Activated naive CD8-positive, alpha-beta T cell treated with anti-CD3 and anti-CD28 coated beads, Interleukin-2, amount 10 ng/mL, durations not matched to agents 7 days and 5 days (primary cell): ENCODE measurements at regions not wholly inside any gene's neighbourhood (a gene's known extent, or its start where the extent isn't known, plus 50 kb on each side); places are given as distances from the start of the nearest gene placed in this dataset.
A peak's percentile ranks its signal among the peaks of the same experiment; 100 is the strongest.
"Not testable (repeated sequence)": the region's sequence is repeated elsewhere in the genome, so short reads cannot be mapped to it uniquely, and the experiment has no call there.

ENCODE experiments used
- ATAC-seq: fragments of 150-1000 bp; cut with Tn5 transposase; one replicate; pipeline ENCODE4 v1.10.0; 2021; ENCODE audit warnings: low read depth, moderate library complexity
- POLR2A ChIA-PET: fragments of 350-600 bp; sonication (Branson Sonifier 250); formaldehyde crosslinking; loops from one replicate; lab custom pipeline; 2021; ENCODE audit warnings: antibody characterized with exemption; lab: Charles Lee
- DNase-seq: peaks from one replicate; pipeline ENCODE4 v3.0.0; 2021
- H3K27ac Mint-ChIP-seq: one replicate; pipeline ENCODE4 v1.8.0; 2022; ENCODE audit warnings: mild to moderate bottlenecking, mixed read lengths
- H3K27me3 Mint-ChIP-seq: one replicate; pipeline ENCODE4 v1.8.0; 2022; ENCODE audit warnings: mild to moderate bottlenecking, moderate library complexity, mixed read lengths
- H3K36me3 Mint-ChIP-seq: one replicate; pipeline ENCODE4 v1.8.0; 2021; ENCODE audit warnings: mild to moderate bottlenecking, mixed read lengths
- H3K4me1 Mint-ChIP-seq: one replicate; pipeline ENCODE4 v1.8.0; 2021; ENCODE audit warnings: mixed read lengths
- H3K4me3 Mint-ChIP-seq: one replicate; pipeline ENCODE4 v1.8.0; 2022; ENCODE audit warnings: mild to moderate bottlenecking, moderate library complexity, mixed read lengths
- H3K9me3 Mint-ChIP-seq: one replicate; pipeline ENCODE4 v1.8.0; 2021; ENCODE audit warnings: mixed read lengths

DNA sequence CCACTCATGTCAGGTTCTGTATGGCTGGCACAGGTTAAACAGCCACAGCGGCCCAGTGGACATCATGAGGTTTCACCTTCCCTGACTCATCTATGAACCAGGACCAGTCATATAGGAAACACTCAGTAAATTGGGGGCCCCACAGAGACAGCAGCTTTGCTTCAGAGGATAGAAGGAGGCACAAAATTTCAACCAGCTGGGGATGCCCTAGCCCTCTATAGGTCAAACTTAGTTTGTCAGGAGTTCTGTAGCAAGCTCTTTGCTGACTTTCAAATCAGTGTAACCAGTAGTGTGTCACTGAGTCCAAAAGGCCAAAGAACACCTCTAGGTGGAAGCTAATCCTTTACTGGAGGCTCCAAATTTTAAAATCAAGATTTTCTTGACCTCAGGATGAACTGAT, 4157.8 kb upstream of the TPTE start:
- H3K27ac Mint-ChIP-seq, DNase-seq, H3K27me3 Mint-ChIP-seq, H3K9me3 Mint-ChIP-seq, H3K4me1 Mint-ChIP-seq, POLR2A ChIA-PET, H3K4me3 Mint-ChIP-seq, H3K36me3 Mint-ChIP-seq, ATAC-seq: not testable (repeated sequence)

GRCh38 chr21:6368824-6369223, 4152.6 kb upstream of the TPTE start:
- H3K4me1 Mint-ChIP-seq, H3K4me3 Mint-ChIP-seq, H3K9me3 Mint-ChIP-seq, H3K27me3 Mint-ChIP-seq, H3K36me3 Mint-ChIP-seq, ATAC-seq, DNase-seq, POLR2A ChIA-PET, H3K27ac Mint-ChIP-seq: not testable (repeated sequence)

GRCh38 chr21:6373253-6373652, 4148.1 kb upstream of the TPTE start:
- POLR2A ChIA-PET, ATAC-seq, H3K36me3 Mint-ChIP-seq, H3K4me3 Mint-ChIP-seq, DNase-seq, H3K27ac Mint-ChIP-seq, H3K27me3 Mint-ChIP-seq, H3K4me1 Mint-ChIP-seq, H3K9me3 Mint-ChIP-seq: not testable (repeated sequence)

- ATAC-seq, POLR2A ChIA-PET, H3K9me3 Mint-ChIP-seq, H3K27ac Mint-ChIP-seq, H3K4me3 Mint-ChIP-seq, H3K36me3 Mint-ChIP-seq, H3K4me1 Mint-ChIP-seq, H3K27me3 Mint-ChIP-seq: not testable (repeated sequence)
- DNase-seq = peak; percentile 59
These were observed 4147.2 kb upstream of the TPTE start for GRCh38 chr21:6374232-6374631.

- H3K4me1 Mint-ChIP-seq, ATAC-seq, H3K27ac Mint-ChIP-seq, POLR2A ChIA-PET, DNase-seq, H3K36me3 Mint-ChIP-seq, H3K4me3 Mint-ChIP-seq, H3K9me3 Mint-ChIP-seq, H3K27me3 Mint-ChIP-seq: not testable (repeated sequence)
These were observed 4146.5 kb upstream of the TPTE start for GRCh38 chr21:6374926-6375325.

- H3K4me1 Mint-ChIP-seq, H3K27ac Mint-ChIP-seq, H3K36me3 Mint-ChIP-seq, ATAC-seq, POLR2A ChIA-PET, H3K27me3 Mint-ChIP-seq, H3K4me3 Mint-ChIP-seq, H3K9me3 Mint-ChIP-seq, DNase-seq: not testable (repeated sequence)
These were observed 4145.6 kb upstream of the TPTE start for GRCh38 chr21:6375776-6376175.

- H3K27ac Mint-ChIP-seq, POLR2A ChIA-PET, DNase-seq: not testable (repeated sequence)
These were observed 4144.9 kb upstream of the TPTE start for GRCh38 chr21:6376321-6377070.

More at GRCh38 chr21:6376321-6377070, 4144.9 kb upstream of the TPTE start:
- not testable (repeated sequence) for ATAC-seq, H3K27me3 Mint-ChIP-seq, H3K4me3 Mint-ChIP-seq, H3K4me1 Mint-ChIP-seq, H3K36me3 Mint-ChIP-seq, H3K9me3 Mint-ChIP-seq
